ENCODE measurements at regions not wholly inside any gene's neighbourhood (a gene's known extent, or its start where the extent isn't known, plus 50 kb on each side); places are given as distances from the start of the nearest gene placed in this dataset.

DNA sequence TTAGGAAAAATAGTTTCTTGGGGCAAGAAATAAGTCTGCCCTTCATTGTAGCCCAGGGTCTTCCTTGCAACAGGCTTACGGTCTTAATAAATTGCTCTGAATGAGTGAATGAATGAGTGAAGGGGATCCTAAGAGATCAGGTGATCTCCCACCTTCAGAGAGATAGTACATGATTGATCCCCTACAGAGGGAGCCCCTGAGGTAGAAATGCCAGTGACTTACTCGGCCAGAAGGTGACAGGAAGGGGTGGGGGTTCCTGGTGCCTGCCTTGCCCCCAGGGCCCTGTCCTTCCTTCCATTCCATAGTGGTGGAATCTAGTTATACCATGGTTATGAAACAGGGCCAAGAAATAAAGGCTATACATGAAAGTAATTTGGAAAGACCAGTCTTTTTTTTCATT, 215.3 kb upstream of the SSTR4 start:
- peaks cover 0 to 7% (median 0%) of the 10 kb centered on the region in 7 donors for H3K27me3 ChIP-seq
- WGBS, 2 donors: 67 to 78% methylated on average over 2 of the region's 2 CpGs
- H3K27ac ChIP-seq: no peak overlapping the region
- no peaks in the 10 kb centered on the region for H3K36me3 ChIP-seq
- ATAC-seq: no peak
- TF ChIP-seq, protein P1, sequence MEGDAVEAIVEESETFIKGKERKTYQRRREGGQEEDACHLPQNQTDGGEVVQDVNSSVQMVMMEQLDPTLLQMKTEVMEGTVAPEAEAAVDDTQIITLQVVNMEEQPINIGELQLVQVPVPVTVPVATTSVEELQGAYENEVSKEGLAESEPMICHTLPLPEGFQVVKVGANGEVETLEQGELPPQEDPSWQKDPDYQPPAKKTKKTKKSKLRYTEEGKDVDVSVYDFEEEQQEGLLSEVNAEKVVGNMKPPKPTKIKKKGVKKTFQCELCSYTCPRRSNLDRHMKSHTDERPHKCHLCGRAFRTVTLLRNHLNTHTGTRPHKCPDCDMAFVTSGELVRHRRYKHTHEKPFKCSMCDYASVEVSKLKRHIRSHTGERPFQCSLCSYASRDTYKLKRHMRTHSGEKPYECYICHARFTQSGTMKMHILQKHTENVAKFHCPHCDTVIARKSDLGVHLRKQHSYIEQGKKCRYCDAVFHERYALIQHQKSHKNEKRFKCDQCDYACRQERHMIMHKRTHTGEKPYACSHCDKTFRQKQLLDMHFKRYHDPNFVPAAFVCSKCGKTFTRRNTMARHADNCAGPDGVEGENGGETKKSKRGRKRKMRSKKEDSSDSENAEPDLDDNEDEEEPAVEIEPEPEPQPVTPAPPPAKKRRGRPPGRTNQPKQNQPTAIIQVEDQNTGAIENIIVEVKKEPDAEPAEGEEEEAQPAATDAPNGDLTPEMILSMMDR (IDR thresholded peaks at IDR 0.05): no peak
- peaks cover 0 to 8% (median 0%) of the 10 kb centered on the region in 9 donors for H3K4me1 ChIP-seq
- intact Hi-C loops (cut with DNase I): no loop called here
- no peak for DNase-seq
- H3K4me3 ChIP-seq: no peak overlapping the region
- no peaks in the 10 kb centered on the region for H3K9me3 ChIP-seq

DNA sequence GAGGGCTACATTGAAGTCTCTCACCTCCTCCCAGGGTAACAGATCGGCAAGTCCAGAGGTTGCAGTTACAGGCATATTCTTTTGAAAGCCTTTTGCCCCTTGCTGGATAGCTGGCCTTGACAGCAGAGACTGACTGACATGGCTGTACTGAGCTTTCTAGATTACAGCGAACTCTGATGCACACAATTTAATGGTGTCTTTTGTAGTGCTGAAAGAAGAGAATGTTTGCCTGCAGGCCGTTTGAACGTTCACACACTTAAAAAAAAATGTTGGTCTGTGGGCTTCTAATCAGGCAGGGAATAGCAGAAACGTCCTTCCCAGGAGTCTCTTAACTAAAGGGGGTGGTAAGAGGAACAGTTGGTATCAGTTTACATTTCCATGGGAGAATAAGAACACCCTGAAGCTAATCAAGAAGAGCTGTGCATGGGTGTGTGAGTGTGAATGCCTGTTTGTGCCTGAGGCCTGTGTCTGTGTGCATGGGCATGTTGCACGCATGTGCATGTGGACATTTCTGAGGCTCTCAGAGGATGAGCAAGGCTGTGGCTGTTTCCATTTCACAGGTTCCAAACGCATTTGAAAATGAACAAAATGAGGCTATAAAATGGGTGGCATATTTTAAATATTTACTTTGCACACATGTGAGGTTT, 213.9 kb upstream of the SSTR4 start:
- no peaks in the 10 kb centered on the region for H3K27me3 ChIP-seq
- 61 to 71% methylated on average over 7 of the region's 7 CpGs for WGBS, 2 donors
- ATAC-seq (no peak), DNase-seq (no peak)
- TF ChIP-seq, protein P1 (IDR thresholded peaks at IDR 0.05): no peak
- no peaks in the 10 kb centered on the region for H3K9me3 ChIP-seq
- H3K36me3 ChIP-seq: no peaks in the 10 kb centered on the region
- no peak overlapping the region for H3K27ac ChIP-seq
- intact Hi-C loops (cut with DNase I): no loop called here
- peaks cover 0 to 7% (median 0%) of the 10 kb centered on the region in 9 donors for H3K4me1 ChIP-seq
- no peak overlapping the region for H3K4me3 ChIP-seq

DNA sequence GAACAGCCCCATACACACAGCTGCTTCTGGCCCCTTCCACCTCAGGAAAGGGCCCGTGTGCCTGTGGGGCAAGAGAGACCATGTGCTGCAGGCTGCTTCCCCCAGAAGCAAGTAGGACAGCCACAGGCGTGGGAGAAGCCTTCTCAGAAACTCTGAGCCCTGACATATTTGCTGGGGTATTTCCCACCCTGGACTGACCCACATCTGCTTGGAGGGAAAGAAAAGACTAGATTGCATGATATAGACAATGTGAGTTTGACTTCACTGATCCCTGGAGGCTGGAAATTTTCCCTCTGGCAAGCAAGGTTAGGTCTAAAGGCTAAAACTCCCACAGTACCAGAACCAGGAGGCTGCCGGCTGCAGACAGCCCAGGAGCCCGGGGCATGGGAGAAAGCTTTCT, 213.3 kb upstream of the SSTR4 start:
- Histone ChIP-seq H3K4me1 (peaks cover 0 to 7% (median 0%) of the 10 kb centered on the region in 9 donors), H3K36me3 (no peaks in the 10 kb centered on the region), H3K4me3 (no peak overlapping the region), H3K27me3 (no peaks in the 10 kb centered on the region), H3K27ac (no peak overlapping the region), H3K9me3 (no peaks in the 10 kb centered on the region)
- WGBS, 2 donors: 88 to 90% methylated on average over 4 of the region's 4 CpGs
- no peak for DNase-seq
- ATAC-seq: no peak
- intact Hi-C loops (cut with DNase I): no loop called here
- TF ChIP-seq, protein P1 (IDR thresholded peaks at IDR 0.05): no peak

DNA sequence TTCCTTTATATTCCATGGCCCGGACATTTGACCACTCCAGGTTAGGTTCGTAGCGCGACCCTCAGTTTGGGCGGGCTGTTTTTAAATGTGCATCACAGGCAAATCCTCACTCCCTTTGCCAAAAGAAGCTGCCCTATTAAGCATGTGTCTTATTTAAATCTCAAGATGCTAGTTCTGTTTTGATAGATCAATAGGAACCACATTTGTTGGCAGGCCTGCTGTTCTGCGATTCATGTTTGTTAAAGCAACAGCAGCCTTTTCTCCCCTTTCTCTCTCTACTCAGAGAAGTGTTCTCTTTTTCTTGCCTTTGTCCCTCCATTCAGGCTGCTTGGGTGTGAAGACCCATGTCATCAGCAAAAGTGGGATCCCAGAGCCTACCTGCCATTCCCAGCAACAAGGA, 212.0 kb upstream of the SSTR4 start:
- DNase-seq: no peak
- Histone ChIP-seq H3K9me3 (no peaks in the 10 kb centered on the region), H3K4me3 (no peak overlapping the region), H3K36me3 (no peaks in the 10 kb centered on the region), H3K27ac (no peak overlapping the region), H3K27me3 (peaks cover 0 to 6% (median 0%) of the 10 kb centered on the region in 7 donors), H3K4me1 (peaks cover 0 to 7% (median 0%) of the 10 kb centered on the region in 9 donors)
- intact Hi-C loops (cut with DNase I): no loop called here
- TF ChIP-seq, protein P1 (IDR thresholded peaks at IDR 0.05): no peak
- no peak for ATAC-seq
- 96 to 99% methylated on average over 6 of the region's 6 CpGs for WGBS, 2 donors
